ENCODE measurements at regions not wholly inside any gene's neighbourhood (a gene's known extent, or its start where the extent isn't known, plus 50 kb on each side); places are given as distances from the start of the nearest gene placed in this dataset.

GRCh38 chr14:80336608-80337106 is 125.4 kb upstream of the DIO2 start:
- TF ChIP-seq POLR2A (IDR thresholded peaks at IDR 0.05) (no peak), CTCF (IDR thresholded peaks at IDR 0.05) (no peak)

Data from right lobe of liver (tissue), 4 donors.